ENCODE measurements at regions not wholly inside any gene's neighbourhood (a gene's known extent, or its start where the extent isn't known, plus 50 kb on each side); places are given as distances from the start of the nearest gene placed in this dataset.

GRCh38 chr4:153090670-153091385 lies 113.4 kb upstream of the TRIM2 start:
- TF ChIP-seq CTCF (IDR thresholded peaks at IDR 0.05; ENCODE audit: insufficient read depth, missing control alignments) = no peak
- FAIRE-seq (no peak), DNase-seq (ENCODE audit: insufficient read length, low spot score) (no peak)

GRCh38 chr4:153093396-153093795 lies 110.8 kb upstream of the TRIM2 start:
- FAIRE-seq (no peak), DNase-seq (ENCODE audit: insufficient read length, low spot score) (no peak)
- TF ChIP-seq CTCF (IDR thresholded peaks at IDR 0.05; ENCODE audit: insufficient read depth, missing control alignments) = no peak

GRCh38 chr4:153093802-153094201 lies 110.4 kb upstream of the TRIM2 start:
- FAIRE-seq (no peak), DNase-seq (ENCODE audit: insufficient read length, low spot score) (no peak)
- TF ChIP-seq CTCF (IDR thresholded peaks at IDR 0.05; ENCODE audit: insufficient read depth, missing control alignments) = no peak

GRCh38 chr4:153094435-153094834 lies 109.8 kb upstream of the TRIM2 start:
- DNase-seq (ENCODE audit: insufficient read length, low spot score) = no peak
- TF ChIP-seq CTCF (IDR thresholded peaks at IDR 0.05; ENCODE audit: insufficient read depth, missing control alignments) = no peak
- FAIRE-seq = no peak

GRCh38 chr4:153095448-153096204 lies 108.6 kb upstream of the TRIM2 start:
- FAIRE-seq = no peak
- no peak for DNase-seq (ENCODE audit: insufficient read length, low spot score)
- TF ChIP-seq CTCF (IDR thresholded peaks at IDR 0.05; ENCODE audit: insufficient read depth, missing control alignments) = no peak

GRCh38 chr4:153096344-153096743 lies 107.9 kb upstream of the TRIM2 start:
- no peak for TF ChIP-seq CTCF (IDR thresholded peaks at IDR 0.05; ENCODE audit: insufficient read depth, missing control alignments)
- DNase-seq (ENCODE audit: insufficient read length, low spot score) (no peak), FAIRE-seq (no peak)

GRCh38 chr4:153098427-153098826 lies 105.8 kb upstream of the TRIM2 start:
- no peak for TF ChIP-seq CTCF (IDR thresholded peaks at IDR 0.05; ENCODE audit: insufficient read depth, missing control alignments)
- FAIRE-seq = no peak
- no peak for DNase-seq (ENCODE audit: insufficient read length, low spot score)

Measured in D721Med (cell line).